DLD1 (cell line): ENCODE measurements at regions not wholly inside any gene's neighbourhood (a gene's known extent, or its start where the extent isn't known, plus 50 kb on each side); places are given as distances from the start of the nearest gene placed in this dataset.

Experiments
- in situ Hi-C: cut with HindIII; loops from 2 replicates; pipeline ENCODE4 v1.10.0; 2017; ENCODE audit warnings: low sequenced_read_pairs

- in situ Hi-C loops = no loop called here
Measured at GRCh38 chr1:14470802-14471201, 127.7 kb upstream of the KAZN start.

DNA sequence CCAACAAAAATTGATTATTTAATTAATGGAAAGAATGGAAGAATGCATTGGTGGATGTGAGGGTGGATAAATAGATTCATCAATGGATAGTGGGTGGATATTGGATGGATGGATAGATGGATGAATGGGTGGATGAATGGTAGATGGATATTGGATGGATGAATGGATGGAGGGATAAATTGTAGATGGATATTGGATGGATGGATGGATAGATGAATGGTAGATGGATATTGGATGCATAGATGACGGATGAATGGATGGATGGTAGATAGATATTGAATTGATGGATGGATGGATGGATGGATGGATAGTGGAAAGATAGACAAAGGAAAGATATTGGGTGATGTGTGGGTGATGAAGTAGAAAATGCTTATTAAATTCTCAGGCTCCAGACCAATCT is 123.6 kb upstream of the KAZN start:
- in situ Hi-C loops = no loop called here

GRCh38 chr1:14476170-14476955 is 122.1 kb upstream of the KAZN start:
- in situ Hi-C loops = no loop called here

DNA sequence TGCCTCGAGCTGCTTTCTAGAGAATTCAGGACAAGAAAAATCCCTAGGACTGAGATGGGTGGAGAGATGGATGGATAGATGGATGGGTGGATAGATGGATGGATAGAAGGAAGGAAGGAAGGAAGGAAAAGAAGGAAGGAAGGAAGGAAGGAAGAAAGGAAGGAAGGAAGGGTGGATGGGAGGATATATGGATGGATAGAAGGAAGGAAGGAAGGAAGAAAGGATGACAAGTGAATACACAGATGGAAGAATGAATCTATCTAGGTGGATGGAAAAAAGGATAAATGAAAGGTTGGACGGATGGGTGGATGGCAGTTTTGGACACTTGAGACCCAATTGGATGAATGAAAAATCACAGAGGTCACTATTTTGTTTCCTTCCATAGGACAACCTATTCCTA is 120.4 kb upstream of the KAZN start:
- in situ Hi-C loops = no loop called here

GRCh38 chr1:14479865-14480264 is 118.6 kb upstream of the KAZN start:
- in situ Hi-C loops = no loop called here

DNA sequence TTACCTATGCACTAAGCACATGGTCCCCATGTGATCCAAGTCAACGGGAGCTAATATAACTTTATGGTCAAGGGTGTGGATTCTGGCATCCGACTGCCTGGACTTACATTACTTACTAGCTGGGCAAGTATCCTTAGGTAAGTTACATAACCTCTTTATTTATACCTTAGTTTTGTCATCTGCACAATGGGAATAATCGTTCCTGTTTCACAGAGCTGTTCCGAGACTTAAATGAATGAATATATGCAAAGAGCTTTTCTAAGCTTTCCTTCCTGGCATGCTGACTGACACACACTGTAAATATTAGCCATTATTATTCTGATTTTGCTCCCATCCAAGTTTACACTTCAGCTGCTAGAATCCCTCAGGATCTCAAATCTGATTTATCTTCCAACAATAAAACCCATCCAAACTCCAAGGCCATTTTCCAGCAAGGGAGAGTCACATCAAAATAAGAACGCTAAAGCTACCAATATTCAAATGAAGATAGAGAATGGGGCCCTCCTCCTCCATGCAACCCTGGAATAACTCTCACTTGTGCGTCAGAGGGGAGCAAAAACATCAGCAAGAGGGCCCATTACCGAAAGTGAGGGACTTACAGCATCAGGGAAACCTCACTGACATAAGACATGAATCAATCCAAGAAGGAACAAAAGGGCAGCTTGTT is 115.6 kb upstream of the KAZN start:
- in situ Hi-C loops = no loop called here

DNA sequence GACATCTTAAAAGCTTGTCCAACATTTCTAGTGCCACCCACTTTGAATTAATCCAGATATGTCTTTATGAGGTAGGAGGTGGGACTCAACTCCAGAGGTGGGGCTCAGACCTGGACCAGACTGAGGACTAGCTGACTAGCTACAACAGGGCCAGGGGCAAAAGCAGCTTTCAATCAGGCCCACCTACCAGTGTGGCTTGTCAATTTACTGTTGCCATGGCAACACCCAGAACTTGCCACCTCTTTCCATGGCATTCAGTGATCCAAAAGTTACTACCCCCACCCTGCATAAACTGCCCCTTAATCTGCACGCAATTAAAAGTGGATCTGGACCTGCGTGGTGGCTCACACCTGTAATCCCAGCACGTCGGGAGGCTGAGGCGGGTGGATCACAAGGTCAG is 113.2 kb upstream of the KAZN start:
- in situ Hi-C loops = no loop called here

DNA sequence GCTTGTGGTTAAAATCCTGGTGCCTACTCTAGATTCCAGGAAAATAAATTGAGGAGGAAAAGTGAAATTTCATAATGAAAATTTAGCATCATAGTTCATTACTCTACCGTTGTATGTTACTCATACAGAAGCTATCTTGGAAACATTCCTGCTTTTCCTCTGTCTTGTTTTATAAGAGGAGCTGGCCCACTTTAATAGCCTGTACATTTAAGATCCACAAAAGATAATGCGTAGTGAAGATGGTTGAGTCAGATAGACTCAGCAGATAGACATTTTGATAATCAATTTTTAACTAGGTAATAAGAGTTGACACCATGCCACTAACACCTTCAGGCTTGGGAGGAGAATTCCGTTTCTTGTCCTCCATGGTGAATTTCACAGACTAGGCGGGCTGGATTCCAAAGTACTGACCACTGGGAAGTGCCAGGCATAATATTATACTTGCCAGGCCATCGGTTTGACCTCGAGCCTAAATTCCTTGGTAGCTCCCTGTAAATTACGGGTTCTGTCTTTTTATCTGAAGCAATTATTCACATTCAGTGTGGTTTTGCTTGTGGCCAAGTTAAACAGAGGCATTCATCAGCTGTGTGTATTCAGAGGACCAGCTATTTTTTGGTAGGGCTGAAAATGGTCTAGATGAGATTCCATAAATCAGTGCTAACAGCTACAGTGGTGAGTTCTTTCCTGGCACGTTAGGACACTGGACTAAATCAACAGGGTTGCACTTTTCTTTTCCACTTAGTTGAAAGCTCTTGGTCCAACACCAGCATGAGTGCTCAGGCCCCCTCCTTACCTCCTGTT is 111.9 kb upstream of the KAZN start:
- in situ Hi-C loops = no loop called here

GRCh38 chr1:14487671-14488070 is 110.8 kb upstream of the KAZN start:
- in situ Hi-C loops = no loop called here

DNA sequence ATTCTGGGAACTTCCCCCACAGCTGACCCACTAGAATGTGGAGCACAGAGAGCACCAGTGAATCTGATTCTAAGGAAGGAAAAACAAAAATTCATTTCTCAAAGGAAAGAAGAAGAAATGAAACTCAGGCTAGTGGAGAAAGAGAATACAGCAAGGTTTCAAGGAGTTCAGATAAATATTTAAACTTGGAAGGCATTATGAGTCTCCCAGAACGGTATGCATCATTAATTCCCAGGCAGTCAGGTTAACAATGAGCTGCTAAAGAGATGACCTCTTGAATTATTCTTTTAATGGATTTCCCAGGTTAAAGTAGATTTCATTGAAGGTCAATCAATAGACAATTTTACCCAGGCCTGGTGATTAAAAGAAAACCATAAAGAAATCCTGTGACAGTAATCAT is 103.6 kb upstream of the KAZN start:
- in situ Hi-C loops = no loop called here

DNA sequence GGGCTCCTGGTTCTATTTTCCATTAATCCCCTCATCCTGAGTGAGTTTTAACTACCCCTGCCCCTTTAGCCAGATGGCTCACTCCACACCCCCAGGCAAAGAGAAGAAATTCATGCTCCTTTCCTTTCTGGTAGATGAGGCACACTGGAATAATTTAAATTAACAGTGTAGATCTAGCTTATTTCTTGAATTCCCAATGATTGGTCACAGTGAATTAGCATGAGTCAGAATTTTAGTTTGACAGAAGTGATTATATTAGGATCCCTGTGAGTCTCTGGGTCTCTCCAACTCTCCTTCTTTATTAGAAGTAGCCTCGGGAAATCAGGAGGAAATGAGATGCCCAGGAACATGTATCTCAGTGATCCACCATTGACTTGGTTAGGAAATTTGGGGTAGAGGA is 103.1 kb upstream of the KAZN start:
- in situ Hi-C loops = no loop called here

DNA sequence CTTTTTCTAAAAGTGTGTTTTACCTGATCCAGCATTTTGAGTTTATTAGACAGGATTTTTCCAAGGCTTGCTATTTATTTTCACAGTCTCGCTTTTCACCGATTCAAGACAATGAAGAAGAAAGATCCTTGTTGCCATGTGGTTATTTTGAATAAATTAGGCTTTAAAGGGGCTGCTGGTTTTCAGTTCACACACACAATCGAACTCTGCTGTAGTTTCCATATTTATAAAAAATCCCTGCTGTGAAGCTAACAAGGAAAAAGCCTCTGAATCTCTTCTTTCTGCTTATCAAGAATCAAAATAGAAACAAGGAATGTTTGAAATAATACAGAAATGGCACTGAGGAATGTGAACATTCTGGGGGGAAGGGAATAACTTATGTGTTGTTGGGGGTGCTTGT is 102.5 kb upstream of the KAZN start:
- in situ Hi-C loops = no loop called here

GRCh38 chr1:14498839-14499238 is 99.6 kb upstream of the KAZN start:
- in situ Hi-C loops = no loop called here

DNA sequence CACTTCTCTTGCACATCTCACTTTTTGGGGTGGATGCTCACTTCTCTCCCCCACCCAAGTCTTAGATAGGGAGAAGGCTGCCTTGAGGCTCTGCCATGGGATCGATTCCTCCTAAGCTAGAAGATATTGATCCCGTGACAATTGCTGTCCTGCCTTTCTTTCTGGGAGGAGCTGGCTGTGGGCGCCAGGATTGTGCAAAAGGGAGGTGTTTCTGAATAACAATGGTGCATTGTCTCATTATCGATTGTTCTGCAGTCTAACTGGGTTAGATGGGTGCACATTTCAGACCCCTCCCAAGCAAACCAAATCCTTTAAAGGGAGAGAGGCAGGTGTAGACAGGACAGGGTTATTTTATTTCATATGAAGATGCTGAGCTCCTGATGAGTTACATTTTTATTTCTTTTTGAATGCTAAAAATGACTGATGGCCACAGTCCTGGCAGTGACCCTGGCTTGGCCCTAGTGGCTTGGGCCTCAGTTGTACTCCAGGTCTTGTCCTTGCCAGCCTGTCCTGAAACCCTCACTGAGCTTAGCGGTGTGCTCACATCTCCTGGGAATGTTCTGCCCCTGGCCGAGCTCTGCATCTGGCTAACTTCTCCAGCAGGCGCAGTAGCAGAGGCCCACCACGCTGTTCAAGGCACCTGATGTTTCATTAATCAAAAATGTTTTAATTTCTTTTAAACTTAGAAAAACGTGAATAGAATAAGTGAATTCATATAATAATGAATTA is 99.0 kb upstream of the KAZN start:
- in situ Hi-C loops = no loop called here

- in situ Hi-C loops = no loop called here
Measured at GRCh38 chr1:14500041-14500440, 98.4 kb upstream of the KAZN start.

DNA sequence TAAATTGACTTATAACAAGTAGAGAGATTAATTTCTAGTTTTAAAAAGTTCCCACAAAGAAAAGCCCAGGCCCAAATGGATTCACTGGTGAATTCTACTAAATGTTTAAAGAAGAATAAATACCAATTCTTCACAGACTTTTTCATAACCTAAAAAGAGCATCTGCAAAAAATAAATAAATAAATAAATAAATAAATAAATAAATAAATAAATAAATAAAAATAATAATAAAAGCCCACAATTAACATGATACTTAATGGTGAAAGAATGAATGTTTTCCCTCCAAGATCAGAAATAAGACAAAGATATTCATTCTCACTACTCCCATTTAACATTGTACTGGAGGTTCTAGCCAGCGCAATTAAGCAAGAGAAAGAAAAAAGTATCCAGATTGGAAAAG is 97.6 kb upstream of the KAZN start:
- in situ Hi-C loops = no loop called here

DNA sequence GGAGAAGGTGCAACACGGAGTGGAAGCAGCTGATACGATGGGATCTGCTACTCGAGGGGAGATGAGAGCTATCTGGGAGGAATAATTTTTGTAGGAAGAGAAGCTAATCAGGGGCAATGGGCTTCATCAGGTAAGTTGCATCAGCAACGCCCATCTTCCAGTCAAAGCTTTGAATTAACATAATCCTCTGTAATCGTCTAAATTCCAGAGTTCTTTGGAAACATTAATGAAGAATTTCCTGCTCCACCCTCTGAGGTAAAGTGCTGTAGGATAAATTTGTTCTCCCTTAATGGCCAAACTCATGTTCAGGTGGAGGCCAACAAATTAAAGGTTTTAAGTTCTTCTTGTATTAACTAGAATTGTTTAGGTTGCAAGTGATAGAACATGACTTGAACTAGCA is 94.0 kb upstream of the KAZN start:
- in situ Hi-C loops = no loop called here

DNA sequence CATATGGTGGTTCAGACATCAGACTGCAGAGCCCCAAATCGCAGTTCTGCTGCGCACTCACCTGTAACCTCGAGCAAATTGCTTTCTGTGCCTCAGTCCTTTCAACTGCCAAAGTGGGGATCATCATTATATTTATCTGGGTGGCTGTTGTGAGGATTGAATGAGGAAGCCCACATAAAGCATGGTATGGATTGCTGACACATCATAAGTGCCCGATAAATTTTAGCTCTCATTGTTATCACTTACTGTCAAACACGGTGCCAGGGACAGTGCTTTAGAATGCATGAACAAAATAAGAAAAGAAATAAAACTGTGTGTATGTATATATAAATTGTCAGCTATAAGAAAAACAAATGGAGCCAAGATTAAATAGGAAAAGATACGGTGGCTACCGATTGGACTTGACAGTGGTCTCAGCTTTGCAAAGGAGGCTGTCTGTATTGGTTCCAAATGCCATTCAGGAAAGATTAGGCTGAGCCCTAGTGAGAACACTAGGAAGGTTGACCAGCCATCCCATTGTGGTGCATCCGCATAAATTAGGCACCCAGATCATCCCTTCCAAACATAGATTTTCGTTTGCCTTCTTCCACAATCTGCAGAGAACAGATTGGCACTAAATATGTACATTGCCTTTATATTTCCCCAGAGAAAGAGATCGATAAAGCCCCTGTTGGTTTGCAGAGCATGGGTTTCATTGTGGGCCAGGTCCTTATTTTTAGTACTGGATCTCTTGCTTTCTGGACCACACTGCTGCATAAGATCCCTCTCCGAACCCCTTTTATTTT is 91.8 kb upstream of the KAZN start:
- in situ Hi-C loops = no loop called here

GRCh38 chr1:14507262-14507661 is 91.2 kb upstream of the KAZN start:
- in situ Hi-C loops = no loop called here

GRCh38 chr1:14508613-14509012 is 89.9 kb upstream of the KAZN start:
- in situ Hi-C loops = no loop called here
